ENCODE measurements at regions not wholly inside any gene's neighbourhood (a gene's known extent, or its start where the extent isn't known, plus 50 kb on each side); places are given as distances from the start of the nearest gene placed in this dataset.

DNA sequence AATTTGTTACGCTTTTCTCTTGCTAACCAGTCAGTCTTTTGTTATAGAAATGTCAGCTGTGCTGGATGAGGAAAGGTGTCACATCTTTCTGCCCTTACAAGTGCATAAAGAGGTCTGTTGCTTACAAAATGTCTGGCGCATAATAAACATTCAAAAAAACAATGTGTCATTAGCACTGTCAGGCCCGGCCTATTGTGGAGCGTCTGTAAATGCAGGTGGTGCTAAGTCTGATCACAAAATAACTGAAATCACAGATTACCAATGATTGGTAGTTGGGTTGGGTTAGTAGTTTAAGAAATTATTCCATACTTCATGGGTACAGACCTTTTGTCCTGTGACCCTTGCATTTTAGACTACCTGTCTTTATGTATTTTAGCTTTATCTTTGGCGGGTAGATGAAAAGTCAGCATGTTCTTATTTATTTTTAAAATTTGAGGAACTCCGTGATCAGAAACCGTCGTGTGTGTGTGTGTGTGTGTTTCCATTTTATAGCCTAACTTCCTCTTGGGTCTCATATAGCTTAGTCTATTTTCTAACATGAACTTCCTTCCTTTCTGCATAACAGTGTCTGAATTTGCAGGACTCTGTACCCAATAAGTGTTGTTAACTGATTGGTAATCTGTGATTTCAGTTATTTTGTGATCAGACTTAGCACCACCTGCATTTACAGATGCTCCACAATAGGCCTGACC lies 88.1 kb upstream of the IFNGR1 start:
- TF ChIP-seq, protein P1, sequence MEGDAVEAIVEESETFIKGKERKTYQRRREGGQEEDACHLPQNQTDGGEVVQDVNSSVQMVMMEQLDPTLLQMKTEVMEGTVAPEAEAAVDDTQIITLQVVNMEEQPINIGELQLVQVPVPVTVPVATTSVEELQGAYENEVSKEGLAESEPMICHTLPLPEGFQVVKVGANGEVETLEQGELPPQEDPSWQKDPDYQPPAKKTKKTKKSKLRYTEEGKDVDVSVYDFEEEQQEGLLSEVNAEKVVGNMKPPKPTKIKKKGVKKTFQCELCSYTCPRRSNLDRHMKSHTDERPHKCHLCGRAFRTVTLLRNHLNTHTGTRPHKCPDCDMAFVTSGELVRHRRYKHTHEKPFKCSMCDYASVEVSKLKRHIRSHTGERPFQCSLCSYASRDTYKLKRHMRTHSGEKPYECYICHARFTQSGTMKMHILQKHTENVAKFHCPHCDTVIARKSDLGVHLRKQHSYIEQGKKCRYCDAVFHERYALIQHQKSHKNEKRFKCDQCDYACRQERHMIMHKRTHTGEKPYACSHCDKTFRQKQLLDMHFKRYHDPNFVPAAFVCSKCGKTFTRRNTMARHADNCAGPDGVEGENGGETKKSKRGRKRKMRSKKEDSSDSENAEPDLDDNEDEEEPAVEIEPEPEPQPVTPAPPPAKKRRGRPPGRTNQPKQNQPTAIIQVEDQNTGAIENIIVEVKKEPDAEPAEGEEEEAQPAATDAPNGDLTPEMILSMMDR (IDR thresholded peaks at IDR 0.05 in 4 of 5, conservative IDR thresholded peaks at IDR 0.05 in 1 of 5): no peak
- TF ChIP-seq POLR2A (IDR thresholded peaks at IDR 0.05): no peak

All from gastrocnemius medialis (tissue), 4 donors.